Fibroblast of skin of left biceps (primary cell): ENCODE measurements at regions not wholly inside any gene's neighbourhood (a gene's known extent, or its start where the extent isn't known, plus 50 kb on each side); places are given as distances from the start of the nearest gene placed in this dataset.

Experiments
- DNase-seq, 2 experiments: peaks; one replicate each; pipeline ENCODE4 v3.0.0-alpha.2; 2013; ENCODE audit warnings: low read depth in 2 of 2

- no peak for DNase-seq
Measured at GRCh38 chr7:69129951-69130350, 468.3 kb upstream of the AUTS2 start.

DNA sequence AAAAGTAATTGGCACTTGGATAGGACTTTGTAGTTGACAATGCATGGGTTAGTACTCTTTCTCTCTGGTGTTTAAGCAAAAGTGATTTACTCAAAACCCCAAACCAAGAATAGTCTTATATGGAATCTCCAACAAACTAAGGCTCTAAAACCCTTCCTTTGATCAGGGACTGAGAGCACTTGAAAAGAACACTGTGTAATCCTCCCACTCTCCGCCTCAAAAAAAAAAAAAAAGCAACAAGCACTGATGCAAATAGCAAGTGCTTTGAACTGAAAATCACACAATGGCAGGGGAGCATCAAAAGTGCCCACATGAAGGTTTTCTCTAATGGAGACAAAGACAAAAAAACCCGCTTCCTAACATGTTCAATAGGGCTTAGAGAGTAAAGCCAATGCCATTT lies 467.9 kb upstream of the AUTS2 start:
- DNase-seq: no peak

- no peak for DNase-seq
Measured at GRCh38 chr7:69134316-69134715, 464.0 kb upstream of the AUTS2 start.

DNA sequence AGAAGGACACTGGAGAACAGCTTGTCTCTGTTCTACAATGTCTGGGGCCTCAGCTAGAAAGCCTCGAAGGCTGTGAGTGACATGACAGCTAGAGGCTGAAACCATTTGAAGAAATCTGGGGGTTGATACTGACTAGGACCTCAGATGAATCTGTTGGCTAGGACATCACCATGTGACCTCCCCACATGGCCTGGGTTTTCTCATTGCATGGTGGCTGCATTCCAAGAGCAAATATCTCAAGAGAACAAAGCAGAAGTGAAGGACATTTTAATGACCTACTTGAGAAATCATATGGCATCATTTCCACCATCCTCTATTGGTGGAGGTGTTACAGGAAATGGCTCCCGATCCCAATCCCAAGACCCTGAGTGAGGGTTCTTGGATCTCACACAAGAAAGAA lies 450.6 kb upstream of the AUTS2 start:
- DNase-seq: no peak

DNA sequence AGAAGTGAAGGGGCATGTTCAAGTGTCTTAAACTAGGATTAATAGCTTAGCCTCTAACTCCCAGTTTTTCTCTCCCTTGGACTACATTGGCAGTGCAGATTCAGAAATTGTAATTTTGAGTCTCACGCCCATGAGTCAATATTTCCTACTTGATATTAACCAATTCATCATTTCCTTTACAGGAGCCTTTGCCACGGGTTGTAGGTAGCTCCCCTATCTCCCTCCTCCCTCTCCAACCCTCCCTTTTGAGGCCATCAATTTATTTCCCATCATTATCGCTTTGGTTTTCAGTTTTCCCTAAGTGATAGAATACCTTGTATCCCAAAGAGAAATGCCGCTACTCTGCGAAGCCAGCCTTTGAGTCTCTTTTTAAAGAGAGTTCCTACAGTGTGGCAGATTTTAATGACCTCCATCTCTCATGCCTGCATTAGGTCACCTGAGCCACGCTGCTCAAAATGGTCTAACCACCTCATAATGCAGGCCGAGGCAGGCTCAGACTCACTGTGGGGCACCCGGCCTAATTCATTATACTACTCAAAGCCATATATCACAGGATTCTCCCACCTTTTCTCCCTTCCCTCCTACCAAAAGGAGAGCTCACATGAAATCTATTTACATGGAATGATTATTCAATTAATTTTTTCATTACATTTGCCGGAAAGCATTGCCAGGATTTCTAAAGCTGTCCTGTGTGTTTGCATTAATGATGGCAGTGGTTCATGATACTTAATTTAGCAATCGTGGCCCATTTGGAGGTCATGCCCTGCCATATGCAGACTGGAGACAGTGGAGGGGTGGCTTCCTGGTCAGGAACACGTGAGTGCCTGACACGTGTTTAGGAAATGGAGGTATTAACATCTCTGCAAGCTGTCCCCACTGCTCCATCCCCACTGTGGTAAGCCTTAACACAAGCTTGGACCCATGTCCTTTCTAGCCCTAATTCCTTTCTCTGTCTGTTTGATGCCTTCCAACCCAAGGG lies 448.2 kb upstream of the AUTS2 start:
- no peak for DNase-seq

DNA sequence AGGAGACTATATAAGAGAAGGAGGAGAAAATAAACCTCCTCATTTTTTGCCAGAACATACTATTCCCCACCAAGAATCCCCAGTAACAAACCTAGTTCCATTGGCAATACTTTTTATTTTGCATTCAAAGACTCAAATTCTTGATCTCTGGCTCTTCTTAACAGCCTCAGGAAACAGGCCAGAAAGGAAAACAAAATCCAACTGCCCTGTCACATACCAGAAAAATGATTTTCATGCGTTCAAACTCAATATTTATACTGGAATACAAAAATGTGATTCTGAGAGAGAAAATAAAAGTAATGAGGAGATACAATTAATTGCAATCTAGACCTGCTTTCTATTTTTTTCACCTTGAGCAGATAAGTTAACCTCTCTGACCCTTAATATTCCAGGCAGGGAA lies 435.9 kb upstream of the AUTS2 start:
- DNase-seq: no peak

DNA sequence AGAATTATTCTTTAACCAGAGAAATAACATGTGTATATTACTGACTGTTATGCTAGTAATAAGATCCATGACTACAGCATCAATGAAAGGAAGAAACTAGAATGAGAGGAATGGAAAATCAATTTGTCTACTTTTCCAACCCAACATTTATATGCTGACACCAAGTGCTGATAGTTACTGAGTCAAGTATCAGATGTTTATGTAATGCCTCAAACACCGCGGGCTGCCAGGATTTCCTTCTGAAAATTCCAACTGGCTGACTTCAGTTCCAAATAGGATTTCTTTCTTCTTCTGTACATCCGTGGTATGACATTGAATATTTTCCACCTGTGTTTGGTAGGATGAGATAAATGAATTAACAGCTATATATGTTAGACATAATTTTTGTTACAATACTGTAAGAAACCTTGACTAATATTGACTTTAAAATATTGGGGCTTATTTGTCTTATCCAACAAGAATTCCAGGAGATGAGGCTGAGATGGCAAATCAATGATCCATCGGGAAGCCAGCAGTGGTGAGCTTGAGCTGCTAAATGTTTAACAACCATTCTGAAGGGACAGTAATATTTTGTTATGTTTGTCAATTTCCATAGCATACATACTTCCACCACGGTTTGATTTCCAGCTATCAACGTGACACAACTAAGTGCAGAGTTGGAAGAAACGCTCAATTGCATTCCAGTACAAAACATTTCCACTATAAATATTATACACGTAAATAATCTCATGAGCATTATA lies 435.2 kb upstream of the AUTS2 start:
- peak in 1 of 2 experiments; percentile 47 for DNase-seq

DNA sequence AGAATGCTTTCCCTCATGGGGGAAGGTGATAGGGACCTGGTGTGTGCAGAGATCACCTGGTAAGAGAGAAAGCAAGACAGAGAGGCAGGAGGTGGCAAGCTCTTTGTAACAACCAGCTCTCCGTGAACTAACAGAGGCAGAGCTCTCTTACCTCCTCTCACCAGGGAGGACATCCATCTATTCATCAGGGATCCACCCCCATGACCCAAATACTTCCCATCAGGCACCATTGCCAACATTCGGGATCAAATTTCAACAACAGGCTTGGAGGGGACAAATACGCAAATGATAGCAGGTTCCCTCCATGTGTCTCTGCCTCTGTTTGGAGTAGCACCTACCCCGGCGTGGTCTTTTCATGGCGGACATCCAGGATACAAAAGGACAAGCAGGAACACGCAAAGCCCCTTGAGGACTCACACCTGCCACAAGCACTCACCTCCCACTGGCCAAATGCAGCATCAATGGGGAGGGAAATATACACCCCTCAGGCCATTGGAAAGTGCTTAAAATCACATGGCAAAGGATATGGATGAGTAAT lies 431.2 kb upstream of the AUTS2 start:
- no peak for DNase-seq

GRCh38 chr7:69169386-69169785 lies 428.9 kb upstream of the AUTS2 start:
- no peak for DNase-seq

DNA sequence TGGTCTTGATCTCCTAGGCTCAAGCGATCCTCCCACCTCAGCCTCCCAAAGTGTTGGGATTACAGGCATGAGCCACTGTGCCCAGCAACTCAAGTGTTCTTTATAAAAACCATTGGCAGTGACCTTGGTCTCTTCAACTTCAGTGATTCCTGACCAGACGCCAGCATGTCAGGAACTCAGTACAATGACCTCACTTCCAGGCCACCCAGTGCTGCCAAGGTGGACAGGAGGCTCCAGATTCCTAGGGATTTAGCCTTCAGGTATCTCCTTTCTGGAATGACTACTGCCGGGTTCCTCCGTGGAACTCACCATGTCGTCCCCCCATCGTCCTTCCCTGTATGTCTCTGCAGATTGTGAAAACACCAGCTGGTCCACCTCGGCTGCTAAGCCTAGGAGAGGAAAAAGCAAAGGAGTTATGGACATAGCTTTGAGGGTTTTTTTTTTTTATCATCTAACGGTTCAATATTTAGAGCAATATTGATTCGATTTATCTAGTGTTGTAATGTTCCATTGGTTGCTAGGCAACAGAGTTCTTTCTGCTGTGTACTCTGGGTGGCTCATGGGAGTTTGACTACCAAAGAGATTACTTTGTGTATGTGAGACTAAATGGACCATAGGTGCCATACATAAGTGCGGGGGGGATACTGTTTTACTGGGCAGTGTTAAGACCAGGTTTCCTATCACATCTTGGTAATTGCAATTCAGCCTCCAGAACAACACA lies 425.8 kb upstream of the AUTS2 start:
- DNase-seq: no peak

DNA sequence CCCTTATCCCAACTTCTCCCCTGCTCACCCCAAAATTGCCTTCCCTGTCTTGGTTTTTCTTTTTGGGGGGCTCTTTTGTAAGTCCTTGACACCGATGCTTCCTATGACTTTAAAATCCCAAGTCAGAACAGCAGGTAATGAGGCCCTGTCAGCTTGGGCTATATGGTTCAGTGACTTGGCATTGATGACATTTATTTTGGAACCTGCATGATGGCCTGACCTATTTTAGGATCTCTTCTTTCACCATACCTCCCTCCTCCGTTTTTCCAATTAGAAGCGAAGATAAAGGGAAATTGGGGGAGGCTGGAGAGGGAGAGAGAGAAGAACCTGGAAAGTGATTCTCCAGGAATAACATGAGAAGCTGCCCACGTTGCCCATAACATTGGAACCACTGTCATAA lies 424.9 kb upstream of the AUTS2 start:
- DNase-seq: no peak

- DNase-seq: peak; percentile 72
Measured at GRCh38 chr7:69173846-69174245, 424.4 kb upstream of the AUTS2 start.

DNA sequence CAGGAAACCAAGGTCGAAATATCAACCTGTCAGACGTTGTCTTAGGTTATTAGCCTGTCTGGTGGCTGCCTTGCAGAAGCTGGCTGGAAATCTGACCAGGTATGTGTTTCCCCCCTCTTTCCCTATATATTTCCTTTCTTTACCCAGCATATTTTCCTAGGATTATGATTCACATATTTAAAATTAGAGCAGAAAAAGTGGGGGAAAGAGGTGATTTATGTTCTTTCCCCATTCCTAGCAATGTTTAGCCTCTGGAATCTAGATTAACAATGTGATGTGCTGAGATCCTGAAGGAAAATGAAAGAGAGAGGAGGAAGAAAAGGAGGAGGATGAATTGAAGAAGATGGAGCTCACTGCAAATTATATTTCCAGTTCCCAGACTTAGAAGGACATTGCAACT lies 421.4 kb upstream of the AUTS2 start:
- DNase-seq: no peak

GRCh38 chr7:69177461-69177861 lies 420.8 kb upstream of the AUTS2 start:
- DNase-seq: no peak

DNA sequence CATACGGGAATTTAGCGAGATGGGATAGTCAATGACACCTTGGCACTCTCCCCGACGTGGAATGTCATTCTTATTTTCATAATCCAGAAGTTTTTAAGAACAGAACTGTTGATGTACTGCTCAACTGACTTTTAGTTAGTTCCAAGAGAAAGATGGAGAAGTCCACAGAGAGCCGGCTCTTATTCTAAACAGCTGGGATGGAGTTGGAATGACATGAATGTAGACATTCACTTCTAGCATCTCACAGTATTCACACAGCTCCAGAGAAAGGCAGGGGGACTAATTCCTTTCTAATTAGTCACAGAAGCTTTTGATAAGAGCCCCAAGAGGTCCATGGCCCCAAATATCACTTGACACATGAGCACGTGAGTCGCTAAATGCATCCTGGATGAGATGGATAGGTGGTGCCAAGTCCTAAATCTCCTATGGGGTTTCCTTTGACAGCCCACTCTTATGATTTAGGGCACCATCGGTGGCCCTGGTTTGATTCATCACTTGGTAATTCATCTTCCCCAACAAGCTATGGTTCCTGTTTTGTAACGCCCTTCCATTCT lies 420.3 kb upstream of the AUTS2 start:
- DNase-seq: peak; percentile 80 to 83

GRCh38 chr7:69180662-69181061 lies 417.6 kb upstream of the AUTS2 start:
- no peak for DNase-seq

DNA sequence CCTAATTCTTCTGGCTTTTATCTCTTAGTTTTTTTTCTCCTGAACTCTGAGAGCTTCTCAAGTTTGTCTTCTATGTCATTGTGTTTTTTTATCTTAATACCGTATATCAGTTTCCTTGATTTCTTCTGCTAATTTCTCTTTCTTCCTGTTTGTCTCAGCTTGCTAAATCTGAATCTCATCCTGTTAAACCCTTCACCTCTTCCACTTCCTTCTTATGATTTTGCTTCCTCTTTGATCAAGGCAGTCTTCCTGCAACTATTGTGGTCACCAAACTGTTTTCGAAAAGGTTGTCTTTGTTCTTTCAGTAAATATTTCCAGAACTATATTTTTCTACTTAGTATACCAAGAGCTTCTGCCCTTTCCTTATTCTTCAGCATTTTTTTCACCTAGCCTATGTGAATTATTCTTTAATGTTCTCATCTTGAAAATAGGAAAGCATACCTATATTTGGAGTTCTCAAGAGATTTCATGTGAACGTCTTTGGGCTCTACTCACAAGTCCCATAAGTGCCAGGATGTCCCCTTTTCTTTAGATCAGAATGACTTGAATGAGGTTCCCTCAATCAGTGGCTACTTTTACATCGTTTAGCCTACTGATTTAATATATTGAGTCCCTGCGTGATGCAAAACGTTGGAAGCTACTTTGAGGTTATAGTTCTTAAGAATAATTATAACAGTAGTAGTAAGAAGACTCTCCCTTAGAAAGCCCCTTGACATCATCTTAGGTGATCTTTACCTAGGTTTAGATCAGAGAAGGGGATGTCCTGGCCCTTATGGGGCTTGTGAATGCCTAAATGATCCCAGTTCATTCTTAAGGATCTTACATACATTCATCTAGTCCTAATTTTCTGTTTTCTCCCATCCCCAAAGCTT lies 415.4 kb upstream of the AUTS2 start:
- no peak for DNase-seq

DNA sequence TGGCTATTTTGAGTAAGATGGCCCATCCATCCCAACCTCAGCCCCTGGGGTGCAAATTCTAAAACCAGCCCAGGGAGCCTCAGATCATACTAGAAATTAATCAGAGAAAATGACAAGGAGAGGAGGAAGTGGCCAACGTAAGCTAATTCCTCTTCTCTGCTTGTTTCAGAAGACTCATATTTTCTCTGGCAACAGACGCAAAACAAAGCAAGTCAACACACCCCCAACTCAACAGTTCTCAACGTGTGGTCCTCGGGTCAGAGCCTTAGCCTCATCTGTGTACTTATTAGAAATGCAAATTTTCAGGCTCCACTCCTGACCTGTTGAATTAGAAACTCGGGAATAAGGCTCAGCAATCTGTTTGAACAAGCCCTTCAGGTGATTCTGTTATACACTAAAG lies 413.9 kb upstream of the AUTS2 start:
- no peak for DNase-seq

DNA sequence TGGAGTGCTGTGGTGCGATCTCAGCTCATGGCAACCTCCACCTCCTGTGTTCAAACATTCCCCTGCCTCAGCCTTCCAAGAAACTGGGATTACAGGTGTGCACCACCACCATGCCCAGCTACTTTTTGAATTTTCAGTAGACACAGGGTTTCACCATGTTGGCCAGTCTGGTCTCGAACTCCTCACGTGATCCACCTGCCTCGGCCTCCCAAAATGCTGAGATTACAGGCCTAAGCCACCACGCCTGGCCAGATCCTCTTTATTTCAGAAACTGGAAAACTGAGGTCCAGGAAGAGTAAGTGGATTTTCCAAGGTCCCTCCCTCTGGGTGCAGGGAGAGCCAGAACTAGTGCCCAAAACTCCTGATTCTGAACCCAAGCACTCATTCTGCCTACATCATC lies 413.1 kb upstream of the AUTS2 start:
- DNase-seq: no peak

- DNase-seq: no peak
Measured at GRCh38 chr7:69186974-69187373, 411.3 kb upstream of the AUTS2 start.

DNA sequence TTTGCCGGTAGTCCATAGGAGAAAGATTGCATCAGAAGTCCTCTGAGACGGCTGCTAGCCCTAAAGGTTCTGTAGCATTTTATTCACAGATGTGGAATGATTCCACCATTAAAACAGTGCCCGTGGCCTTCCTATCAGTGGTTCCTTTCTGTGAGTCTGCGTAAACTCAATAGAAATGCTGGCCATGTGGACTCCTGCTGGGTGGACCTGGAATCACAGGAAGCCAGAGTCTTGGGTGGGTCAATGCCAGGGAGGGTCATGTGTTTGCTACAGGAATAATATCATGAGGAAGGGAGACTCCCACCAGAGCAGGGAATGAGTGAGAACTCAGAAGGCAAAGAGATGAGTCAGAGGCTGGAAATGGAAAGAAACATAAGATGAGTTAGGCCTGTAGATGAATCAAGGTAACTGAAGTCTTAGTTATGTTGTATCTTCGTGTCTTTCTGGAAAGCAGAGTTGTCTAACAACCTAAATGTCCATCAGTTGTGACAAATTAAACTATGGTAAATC lies 410.4 kb upstream of the AUTS2 start:
- DNase-seq: no peak
